AG09319 (cell line): ENCODE measurements at regions not wholly inside any gene's neighbourhood (a gene's known extent, or its start where the extent isn't known, plus 50 kb on each side); places are given as distances from the start of the nearest gene placed in this dataset.

Experiments used
- DNase-seq: peaks from one replicate; pipeline ENCODE4 v3.0.0-alpha.2; 2010; ENCODE audit warnings: low read depth; ENCODE audit errors: extremely low read depth
- CTCF ChIP-seq: IDR thresholded peaks from 2 replicates; pipeline ENCODE4 v1.5.1; 2011; ENCODE audit warnings: low read depth, mild to moderate bottlenecking, inconsistent platforms, low read length, moderate library complexity

DNA sequence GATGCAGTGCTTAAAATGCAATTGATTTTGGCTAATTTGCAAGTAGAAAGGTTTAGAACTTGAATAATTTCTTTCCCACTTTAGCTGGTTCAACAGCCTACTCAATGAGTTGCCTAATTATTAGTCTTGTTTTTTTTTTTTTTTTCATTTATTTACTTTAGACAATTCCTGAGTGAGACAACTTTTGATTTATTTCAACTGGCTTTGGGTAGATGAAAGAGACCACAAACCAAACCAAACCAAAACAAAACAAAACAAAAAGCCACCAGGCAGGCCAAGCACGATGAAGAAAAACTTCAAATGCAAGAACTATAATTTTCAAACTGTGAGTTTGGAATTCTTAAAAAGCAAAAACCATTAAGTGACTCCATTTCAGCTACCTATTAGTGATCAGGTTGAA lies 469.9 kb downstream of the GBE1 start:
- TF ChIP-seq CTCF = no peak
- no peak for DNase-seq

DNA sequence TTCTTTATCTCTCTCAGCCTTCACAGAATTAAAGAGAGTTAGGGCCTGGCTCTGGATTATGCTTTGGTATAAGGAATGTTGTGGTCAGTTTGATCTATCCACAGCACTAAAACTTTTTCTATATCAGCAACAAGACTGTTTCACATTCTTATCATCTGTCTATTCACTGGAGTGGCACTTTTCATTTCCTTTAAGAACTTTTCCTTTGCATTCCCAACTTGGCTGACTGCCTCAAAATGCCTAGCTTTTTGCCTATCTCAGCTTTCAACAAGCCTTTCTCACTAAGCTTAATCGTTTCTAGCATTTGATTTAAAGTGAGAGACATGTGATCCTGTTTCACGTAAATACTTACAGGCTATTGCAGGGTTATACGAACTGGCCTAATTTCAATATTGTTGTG lies 471.8 kb downstream of the GBE1 start:
- no peak for DNase-seq

GRCh38 chr3:81279481-81280379 lies 481.7 kb downstream of the GBE1 start:
- no peak for DNase-seq
- no peak for TF ChIP-seq CTCF

More for the DNA sequence above, 471.8 kb downstream of the GBE1 start:
- no peak for TF ChIP-seq CTCF

DNA sequence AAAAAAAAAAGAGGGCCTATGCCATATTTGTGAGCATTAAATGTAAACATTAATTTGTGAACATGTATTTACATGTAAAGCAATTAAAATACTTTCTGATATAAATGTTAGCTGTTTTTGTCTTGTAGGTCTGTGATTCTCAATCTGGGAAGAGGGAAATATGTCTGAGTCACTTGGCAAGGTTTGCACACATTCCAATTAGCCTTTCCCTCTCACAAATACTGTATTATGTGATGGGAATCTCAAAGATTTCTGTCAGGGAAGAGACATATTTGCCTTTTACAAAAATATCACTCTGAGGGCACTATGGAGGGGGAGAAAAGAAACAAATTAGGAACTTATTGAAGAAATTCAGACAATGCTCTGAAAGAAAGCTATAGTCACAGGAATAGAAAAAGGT lies 483.6 kb downstream of the GBE1 start:
- DNase-seq = no peak

DNA sequence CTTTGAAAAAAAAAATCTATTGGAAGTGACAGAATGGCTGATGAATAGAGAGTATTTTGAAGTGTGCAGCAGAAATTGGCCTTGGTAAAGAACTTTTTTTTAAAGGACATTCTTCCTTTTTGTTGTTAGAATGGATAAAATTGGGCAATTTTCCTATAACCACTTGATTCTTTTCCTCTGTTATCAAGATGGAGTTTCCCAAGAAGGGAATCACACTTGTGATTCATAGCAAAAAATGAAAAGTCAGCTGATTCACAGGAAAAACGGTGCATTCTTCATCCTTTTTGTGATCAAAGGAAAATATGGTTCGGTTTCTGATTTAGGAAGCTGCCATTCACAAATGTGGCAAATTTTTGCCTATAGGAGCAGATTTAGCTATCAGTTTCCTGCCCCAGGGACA lies 486.8 kb downstream of the GBE1 start:
- DNase-seq = no peak
- TF ChIP-seq CTCF = no peak

More for the DNA sequence above, 483.6 kb downstream of the GBE1 start:
- TF ChIP-seq CTCF = no peak

DNA sequence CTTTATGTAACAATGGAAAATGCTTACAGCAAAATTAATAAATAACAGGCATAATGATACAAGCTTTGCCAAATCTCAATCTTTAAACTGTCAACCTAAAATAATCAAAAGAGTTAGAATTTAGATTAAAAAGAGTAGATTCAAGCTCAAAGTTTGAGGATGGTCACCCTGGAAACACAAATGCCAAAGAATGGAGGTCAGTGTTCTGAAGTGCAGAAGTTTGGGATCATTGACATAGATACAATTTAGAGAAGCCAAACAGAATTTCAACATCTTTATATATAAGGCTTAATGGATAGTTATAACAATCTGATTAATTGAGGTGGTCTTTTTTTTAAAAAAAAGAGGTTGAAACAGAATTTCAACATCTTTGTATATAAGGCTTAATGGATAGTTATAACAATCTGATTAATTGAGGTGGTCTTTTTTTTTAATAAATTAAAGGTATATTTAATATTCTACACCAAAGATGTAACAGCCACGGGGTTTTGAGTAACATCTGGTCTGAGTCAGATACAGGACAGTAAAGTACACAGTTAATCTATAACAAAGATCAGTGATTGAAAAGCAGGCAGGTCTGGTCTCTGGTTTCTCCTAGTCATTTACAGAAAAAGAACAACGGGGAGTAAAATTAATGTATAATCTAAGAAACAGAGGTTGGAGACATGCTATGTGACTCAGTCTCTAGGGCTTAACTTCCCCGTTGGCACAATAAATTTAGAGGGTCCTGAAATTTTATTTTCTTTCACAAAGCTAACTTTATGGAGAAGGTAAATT lies 490.7 kb downstream of the GBE1 start:
- no peak for DNase-seq
- no peak for TF ChIP-seq CTCF

DNA sequence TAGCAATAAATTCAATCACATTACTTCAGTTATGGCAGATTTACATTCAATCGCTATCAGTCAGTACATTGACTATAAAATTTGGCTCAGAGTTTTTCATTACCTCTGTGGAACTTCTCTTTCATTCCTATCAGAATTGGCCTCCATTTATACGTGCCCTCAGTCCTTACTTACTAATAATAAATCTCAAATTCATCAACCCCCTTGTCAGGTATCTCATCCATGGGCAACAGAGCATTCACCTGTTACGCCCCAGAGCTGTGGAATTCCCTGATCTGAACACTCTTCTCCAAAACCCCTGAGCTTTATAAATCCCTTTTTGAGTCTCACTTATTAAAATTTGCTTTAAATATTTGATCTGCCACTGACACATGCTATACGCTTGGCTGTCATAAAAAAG lies 492.9 kb downstream of the GBE1 start:
- no peak for DNase-seq

More for the DNA sequence above, 492.9 kb downstream of the GBE1 start:
- no peak for TF ChIP-seq CTCF
